ENCODE measurements at regions not wholly inside any gene's neighbourhood (a gene's known extent, or its start where the extent isn't known, plus 50 kb on each side); places are given as distances from the start of the nearest gene placed in this dataset.

DNA sequence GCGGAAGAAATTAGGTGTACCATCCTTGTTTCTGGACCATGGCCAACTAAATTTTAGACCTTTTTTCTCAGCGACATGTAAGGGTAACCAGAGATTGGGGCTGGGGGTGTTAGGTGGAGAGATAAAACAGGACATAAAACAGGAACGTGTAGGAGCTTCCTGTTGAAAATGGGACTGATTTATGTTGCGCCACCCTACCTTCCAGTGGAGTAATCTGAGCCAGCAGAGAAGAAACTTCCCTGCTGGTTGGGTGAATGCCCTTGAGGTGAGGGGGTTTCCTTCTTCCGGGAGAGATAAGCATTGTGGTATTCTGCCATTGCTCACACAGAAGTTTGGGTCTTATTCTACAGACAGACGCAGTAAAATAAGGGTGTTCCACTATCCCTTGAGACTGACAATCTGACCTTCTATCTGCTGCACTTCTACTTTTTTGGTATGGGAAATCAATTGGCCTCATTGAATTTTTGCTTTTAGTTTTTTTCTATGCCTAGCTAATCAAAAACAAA is 417.6 kb downstream of the PCNX1 start:
- no peak for TF ChIP-seq CTCF (IDR thresholded peaks at IDR 0.05)
- TF ChIP-seq POLR2A (IDR thresholded peaks at IDR 0.05): no peak
- no peak for TF ChIP-seq EP300 (IDR thresholded peaks at IDR 0.05; ENCODE audit: low read depth)

Measured in transverse colon (tissue), 3 donors.